ENCODE measurements at regions not wholly inside any gene's neighbourhood (a gene's known extent, or its start where the extent isn't known, plus 50 kb on each side); places are given as distances from the start of the nearest gene placed in this dataset.

GRCh38 chr10:125399289-125399688 is 238.9 kb upstream of the CTBP2 start:
- peak; percentile 6 for DNase-seq (ENCODE audit: low read depth)

GRCh38 chr10:125398270-125398669 is 237.9 kb upstream of the CTBP2 start:
- DNase-seq (ENCODE audit: low read depth), result no peak

GRCh38 chr10:125397608-125398007 is 237.2 kb upstream of the CTBP2 start:
- no peak for DNase-seq (ENCODE audit: low read depth)

- DNase-seq (ENCODE audit: low read depth), result peak; percentile 16
Observed at GRCh38 chr10:125396676-125397075, 236.3 kb upstream of the CTBP2 start.

GRCh38 chr10:125392609-125393008 is 232.2 kb upstream of the CTBP2 start:
- no peak for DNase-seq (ENCODE audit: low read depth)

- no peak for DNase-seq (ENCODE audit: low read depth)
Observed at GRCh38 chr10:125392154-125392553, 231.8 kb upstream of the CTBP2 start.

GRCh38 chr10:125389648-125390047 is 229.3 kb upstream of the CTBP2 start:
- DNase-seq (ENCODE audit: low read depth), result no peak

GRCh38 chr10:125379592-125379991 is 219.2 kb upstream of the CTBP2 start:
- DNase-seq (ENCODE audit: low read depth), result no peak

GRCh38 chr10:125377368-125377767 is 217.0 kb upstream of the CTBP2 start:
- DNase-seq (ENCODE audit: low read depth), result no peak

- DNase-seq (ENCODE audit: low read depth), result peak; percentile 63
Observed at GRCh38 chr10:125375210-125375609, 214.8 kb upstream of the CTBP2 start.

- DNase-seq (ENCODE audit: low read depth), result no peak
Observed at GRCh38 chr10:125373546-125373945, 213.2 kb upstream of the CTBP2 start.

- peak; percentile 6 for DNase-seq (ENCODE audit: low read depth)
Observed at GRCh38 chr10:125370578-125370977, 210.2 kb upstream of the CTBP2 start.

GRCh38 chr10:125369382-125370326 is 209.3 kb upstream of the CTBP2 start:
- DNase-seq (ENCODE audit: low read depth), result no peak

- no peak for DNase-seq (ENCODE audit: low read depth)
Observed at GRCh38 chr10:125368146-125368545, 207.8 kb upstream of the CTBP2 start.

GRCh38 chr10:125363791-125364190 is 203.4 kb upstream of the CTBP2 start:
- DNase-seq (ENCODE audit: low read depth), result no peak

- DNase-seq (ENCODE audit: low read depth), result no peak
Observed at GRCh38 chr10:125362950-125363349, 202.6 kb upstream of the CTBP2 start.

- DNase-seq (ENCODE audit: low read depth), result no peak
Observed at GRCh38 chr10:125359401-125359800, 199.0 kb upstream of the CTBP2 start.

GRCh38 chr10:125355657-125356056 is 195.3 kb upstream of the CTBP2 start:
- no peak for DNase-seq (ENCODE audit: low read depth)

- DNase-seq (ENCODE audit: low read depth), result no peak
Observed at GRCh38 chr10:125350519-125350918, 190.2 kb upstream of the CTBP2 start.

GRCh38 chr10:125348536-125348935 is 188.2 kb upstream of the CTBP2 start:
- DNase-seq (ENCODE audit: low read depth), result no peak

- DNase-seq (ENCODE audit: low read depth), result peak; percentile 77
Observed at GRCh38 chr10:125344573-125345171, 184.3 kb upstream of the CTBP2 start.

GRCh38 chr10:125343983-125344382 is 183.6 kb upstream of the CTBP2 start:
- DNase-seq (ENCODE audit: low read depth), result no peak

All from renal cortical epithelial cell (primary cell).